ENCODE measurements at regions not wholly inside any gene's neighbourhood (a gene's known extent, or its start where the extent isn't known, plus 50 kb on each side); places are given as distances from the start of the nearest gene placed in this dataset.
A peak's percentile ranks its signal among the peaks of the same experiment; 100 is the strongest.
"Not testable (repeated sequence)": the region's sequence is repeated elsewhere in the genome, so short reads cannot be mapped to it uniquely, and the experiment has no call there.

DNA sequence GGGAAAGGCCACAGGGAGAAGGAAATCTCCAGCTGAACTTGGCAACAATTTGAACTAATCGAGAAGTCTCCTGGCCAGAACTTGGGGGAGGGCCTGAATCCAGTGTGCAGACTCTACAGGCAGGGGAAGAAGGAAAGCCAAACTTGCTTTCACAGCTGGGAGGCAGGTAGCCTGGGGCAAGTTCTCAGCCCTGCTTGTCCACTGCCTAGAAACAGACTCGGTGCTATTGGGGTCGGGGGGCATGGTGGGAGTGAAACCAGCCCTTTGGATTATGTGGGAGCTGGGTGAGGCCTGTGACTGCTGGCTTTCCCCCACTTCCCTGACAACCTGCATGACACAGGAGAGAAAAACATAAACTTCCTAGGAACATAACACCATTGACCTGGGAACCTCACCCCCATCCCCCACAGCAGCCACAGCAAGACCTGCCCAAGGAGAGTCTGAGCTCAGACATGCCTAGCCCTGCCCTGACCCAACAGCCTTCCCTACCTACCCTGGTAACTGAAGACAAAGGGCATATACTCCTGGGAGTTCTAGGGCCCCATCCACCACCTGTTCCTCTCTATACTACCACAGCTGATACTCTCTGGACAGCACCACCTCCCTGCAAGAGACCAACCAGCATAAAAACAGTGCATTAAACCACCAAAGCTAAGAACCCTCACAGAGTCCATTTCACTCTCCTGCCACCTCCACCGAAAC is 103.7 kb upstream of the MNS1 start:
- no peak for DNase-seq

DNA sequence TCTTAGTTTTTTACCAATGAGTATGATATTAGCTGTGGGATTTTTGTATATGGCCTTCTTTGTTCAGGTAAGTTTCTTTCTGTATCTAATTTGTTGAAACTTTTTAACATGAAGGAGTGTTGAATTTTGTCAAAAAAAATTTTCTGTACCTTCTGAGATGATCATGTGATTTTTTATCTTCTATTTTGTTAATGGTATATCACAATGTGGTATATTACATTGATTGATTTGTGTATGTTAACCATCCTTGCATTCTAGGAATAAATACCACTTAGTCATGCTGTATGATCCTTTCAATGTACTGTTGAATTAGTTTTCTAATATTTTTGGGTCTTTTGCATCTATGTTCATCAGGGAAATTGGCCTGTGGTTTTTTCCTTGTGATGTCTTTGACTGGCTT is 92.5 kb upstream of the MNS1 start:
- DNase-seq: no peak

- DNase-seq: no peak
Observed at GRCh38 chr15:56553486-56553885, 88.5 kb upstream of the MNS1 start.

DNA sequence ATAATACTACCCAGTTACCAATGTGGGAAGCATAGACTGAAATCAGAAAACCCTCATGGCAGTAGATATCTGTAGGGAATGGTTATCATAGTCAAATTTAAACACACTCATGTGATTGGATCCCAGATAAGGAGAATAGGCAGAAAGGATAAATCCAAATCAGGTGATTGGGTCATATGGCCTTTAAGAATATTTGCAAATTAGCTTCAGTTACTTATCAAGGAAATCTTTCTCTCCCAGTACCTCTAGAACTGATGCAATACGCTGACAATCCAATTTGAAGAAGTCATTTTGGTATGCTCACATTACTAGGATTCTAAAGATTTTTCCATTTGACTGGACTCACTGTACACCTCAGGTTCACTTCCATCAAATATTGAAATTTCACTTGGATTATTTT is 87.7 kb upstream of the MNS1 start:
- no peak for DNase-seq

DNA sequence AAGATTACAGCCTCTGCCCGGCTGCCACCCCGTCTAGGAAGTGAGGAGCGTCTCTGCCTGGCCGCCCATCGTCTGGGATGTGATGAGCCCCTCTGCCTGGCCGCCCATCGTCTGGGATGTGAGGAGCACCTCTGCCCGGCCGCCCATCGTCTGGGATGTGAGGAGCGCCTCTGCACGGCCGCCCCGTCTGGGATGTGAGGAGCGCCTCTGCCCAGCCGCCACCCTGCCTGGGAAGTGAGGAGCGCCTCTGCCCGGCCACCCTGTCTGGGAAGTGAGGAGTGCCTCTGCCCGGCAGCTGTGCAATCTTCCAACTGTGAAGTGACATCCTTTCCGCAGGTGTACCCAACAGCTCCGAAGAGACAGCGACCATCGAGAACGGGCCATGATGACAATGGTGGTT is 75.6 kb upstream of the MNS1 start:
- not testable (repeated sequence) for DNase-seq

DNA sequence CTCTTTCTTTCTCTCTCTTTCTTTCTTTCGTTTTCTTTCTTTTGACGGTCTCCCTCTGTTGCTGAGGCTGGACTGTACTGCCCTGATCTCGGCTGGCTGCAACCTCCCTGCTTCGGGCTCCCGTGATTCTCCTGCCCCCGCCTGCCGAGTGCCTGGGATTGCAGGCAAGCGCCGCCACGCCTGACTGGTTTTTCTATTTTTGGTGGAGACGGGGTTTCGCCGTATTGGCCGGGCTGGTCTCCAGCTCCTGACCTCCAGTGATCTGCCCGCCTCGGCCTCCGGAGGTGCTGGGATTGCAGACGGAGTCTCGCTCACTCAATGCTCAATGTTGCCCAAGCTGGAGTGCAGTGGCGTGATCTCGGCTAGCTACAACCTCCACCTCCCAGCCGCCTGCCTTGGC is 75.2 kb upstream of the MNS1 start:
- not testable (repeated sequence) for DNase-seq

- DNase-seq: no peak
Observed at GRCh38 chr15:56538901-56539545, 74.1 kb upstream of the MNS1 start.

DNA sequence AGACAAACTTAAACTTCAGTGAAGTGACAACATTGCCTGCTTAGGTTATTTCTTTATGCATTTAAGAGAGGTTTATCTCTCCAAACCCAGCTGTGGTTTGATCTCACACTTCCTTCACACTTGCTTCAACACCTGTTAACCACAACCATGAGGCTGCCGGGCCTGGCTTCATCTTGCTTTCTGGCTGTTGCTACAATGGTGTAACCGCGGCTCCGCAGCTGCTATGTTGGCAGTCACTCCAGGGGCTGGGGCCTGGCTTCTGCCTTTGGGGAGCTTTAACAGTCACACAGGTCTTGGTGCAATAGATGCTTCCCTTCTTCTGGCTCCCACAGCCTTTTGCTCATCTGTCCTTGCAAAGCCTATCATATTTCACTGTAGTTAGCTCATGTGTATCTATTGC is 72.9 kb upstream of the MNS1 start:
- peak; percentile 57 to 73 (median 70) for DNase-seq

DNA sequence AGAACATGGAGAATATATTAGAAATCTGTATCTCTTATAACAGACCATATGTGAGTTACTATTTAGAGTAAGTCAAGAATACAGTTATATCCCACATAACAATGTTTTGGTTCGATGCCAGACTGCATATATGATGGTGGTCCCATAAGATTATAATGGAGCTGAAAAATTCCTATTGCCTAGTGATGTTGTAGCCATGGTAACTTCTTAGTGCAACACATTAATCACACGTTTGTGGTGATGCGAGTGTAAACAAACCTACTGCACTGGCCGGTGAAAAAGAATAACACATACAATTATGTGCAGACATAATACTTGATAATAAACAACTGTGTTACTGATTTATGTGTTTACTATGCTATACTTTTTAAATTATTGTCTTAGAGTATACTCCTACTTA is 69.8 kb upstream of the MNS1 start:
- DNase-seq: peak in 1 of 3 donors; percentile 12

GRCh38 chr15:56533731-56534403 is 68.9 kb upstream of the MNS1 start:
- peak in 2 of 3 donors; percentile 5 to 17 for DNase-seq

DNA sequence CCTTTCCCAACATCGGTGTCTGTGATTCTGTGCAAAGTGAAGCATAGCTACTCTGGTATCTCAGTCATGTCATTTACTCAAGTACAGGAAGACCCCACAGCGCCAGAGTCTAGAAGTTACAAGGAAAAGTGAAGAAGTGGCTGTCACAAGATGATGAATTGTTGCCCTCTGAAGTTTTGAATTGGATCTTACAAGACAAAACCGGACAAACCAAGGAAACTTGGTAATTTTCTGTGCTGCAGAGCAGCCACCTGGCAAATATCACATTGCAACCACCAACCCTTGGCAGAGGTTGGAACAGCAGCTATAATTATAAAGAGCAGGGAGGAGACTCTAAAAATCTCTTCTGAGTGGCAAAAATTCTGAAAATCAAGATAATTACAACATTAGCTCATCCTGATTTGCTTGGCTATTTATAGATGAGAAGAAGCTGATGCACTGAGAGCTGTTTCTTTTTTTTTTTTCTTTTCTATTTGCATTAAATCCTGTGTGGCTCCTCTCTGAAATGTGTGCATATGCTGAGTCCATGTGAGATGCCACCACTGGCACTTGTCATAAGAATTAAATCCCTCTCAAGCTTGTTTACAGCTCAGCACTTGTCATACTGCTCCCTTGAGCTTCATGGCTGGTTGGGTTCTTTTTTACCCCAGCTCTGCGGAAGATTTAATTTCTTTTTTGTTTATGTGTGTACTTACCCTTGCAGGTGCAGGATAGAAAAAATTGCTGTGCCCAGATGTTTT is 68.0 kb upstream of the MNS1 start:
- DNase-seq: peak; percentile 9 to 42 (median 32)

DNA sequence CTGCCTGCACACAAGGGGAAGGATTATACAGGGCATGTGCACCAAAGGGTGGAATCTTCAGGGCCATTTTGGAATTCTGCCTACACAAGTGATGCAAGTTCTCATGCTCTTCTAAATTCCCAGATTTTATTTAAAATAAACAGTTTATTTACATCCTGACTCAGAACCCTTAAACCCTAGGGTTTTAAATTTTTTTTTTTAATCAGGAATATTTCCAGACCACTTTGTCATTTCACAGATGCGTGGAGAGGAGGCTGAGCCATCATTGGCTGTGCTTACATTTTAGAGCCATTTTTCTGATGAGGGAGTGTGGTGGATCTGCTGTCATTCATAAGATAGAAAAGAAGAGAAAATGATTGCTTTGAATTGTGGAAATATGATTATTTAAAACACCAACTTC is 65.2 kb upstream of the MNS1 start:
- peak in 2 of 3 donors; percentile 6 to 12 for DNase-seq

DNA sequence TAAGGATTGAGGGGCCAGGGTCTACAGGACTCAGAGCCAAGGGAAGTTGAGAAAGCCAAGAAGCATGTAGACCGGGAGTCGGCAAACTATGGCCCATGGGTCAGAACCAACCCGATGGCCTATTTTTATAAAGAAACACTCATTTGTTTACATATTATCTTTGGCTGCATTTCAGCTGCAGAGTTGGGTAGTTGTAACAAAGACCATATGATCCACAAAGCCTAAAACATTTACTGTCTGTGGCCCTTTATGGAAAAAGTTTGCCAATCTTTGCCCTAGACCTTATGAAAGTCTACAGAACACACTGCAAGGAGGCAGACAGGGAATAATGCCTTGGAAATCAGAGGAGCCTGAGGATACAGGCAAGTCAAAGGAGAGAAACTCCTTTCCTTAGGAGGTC is 63.2 kb upstream of the MNS1 start:
- DNase-seq: no peak

DNA sequence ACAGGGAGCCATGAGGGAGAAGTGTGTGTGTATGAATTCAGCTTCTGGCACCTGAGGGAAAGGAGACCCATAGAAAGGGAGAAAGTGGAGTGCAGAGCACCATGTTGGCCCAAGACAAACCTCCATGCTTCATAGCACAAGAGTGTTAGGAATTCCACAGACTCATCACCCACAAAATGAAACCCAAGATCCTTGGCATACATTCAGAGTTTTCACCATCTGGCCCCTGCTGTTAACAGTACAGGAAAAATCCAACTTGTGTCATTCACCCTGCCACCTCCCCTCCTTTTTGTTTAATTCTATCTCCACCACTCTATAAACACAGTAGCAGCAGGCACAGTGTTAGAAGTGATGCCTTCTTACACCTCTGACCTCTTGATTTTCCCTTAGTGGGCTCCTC is 60.0 kb upstream of the MNS1 start:
- peak in 2 of 3 donors; percentile 2 to 53 for DNase-seq

DNA sequence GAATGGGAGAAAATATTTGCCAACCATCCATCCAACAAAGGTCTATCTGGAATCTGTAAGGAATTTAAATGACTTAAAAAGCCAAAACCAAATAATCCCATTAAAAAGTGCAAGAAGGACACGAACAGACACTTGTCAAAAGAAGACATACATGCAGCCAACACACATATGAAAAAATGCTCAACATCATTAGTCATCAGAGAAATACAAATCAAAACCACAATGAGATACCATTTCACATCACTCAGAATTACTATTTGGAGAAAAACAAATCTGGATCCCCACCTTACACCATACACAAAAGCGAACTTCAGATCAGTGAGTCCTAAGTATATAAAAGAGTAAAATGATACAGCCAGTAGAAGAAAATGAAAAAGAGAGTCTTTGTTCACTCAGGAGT is 58.6 kb upstream of the MNS1 start:
- no peak for DNase-seq

GRCh38 chr15:56519000-56519399 is 54.1 kb upstream of the MNS1 start:
- DNase-seq: no peak
